HG03378 (cell line): ENCODE measurements at regions not wholly inside any gene's neighbourhood (a gene's known extent, or its start where the extent isn't known, plus 50 kb on each side); places are given as distances from the start of the nearest gene placed in this dataset.

ENCODE experiments used
- ATAC-seq: cut with Tn5 transposase; IDR thresholded peaks from one replicate; pipeline ENCODE4 v1.9.1; 2021; ENCODE audit warnings: mild to moderate bottlenecking, moderate library complexity; ENCODE audit not compliant: unreplicated experiment

DNA sequence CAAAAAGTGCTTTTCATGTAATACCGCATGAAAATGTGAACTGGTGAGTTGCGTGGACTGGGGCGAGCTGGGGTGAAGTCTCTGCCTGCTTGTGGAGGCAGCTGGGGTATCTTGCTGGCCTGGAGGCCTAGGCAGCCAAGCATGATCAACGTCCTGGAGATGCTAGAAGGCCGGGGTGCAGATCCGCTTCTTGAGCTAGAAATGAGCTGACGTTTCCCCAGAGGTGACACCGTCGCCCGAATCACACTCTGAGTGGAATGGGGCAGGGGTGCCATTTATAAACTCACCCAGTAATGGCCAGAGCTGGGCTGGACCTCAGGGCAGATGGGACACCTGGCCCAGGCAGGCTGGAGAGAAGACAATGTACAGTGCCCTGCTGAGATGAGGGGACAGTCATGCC is 1513.0 kb downstream of the TBC1D22A start:
- ATAC-seq, result no peak

DNA sequence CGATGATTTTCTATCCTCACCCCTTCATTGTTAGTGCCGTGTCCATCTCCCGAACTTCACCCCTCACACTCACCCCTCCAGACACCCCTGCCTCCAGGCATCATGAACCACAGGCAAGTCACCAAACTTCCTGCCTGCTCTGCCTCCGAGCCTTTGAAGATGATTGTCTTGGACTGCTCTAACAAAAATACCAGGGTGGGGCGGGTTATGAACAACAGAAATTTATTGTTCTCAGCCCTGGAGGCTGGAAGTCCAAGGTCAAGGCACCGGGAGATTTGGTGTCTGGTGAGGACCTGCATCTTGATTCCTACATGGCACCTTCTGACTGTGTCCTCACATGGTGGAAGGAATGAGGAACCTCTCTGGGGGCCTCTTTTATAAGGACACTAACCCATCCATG is 1508.3 kb downstream of the TBC1D22A start:
- no peak for ATAC-seq

DNA sequence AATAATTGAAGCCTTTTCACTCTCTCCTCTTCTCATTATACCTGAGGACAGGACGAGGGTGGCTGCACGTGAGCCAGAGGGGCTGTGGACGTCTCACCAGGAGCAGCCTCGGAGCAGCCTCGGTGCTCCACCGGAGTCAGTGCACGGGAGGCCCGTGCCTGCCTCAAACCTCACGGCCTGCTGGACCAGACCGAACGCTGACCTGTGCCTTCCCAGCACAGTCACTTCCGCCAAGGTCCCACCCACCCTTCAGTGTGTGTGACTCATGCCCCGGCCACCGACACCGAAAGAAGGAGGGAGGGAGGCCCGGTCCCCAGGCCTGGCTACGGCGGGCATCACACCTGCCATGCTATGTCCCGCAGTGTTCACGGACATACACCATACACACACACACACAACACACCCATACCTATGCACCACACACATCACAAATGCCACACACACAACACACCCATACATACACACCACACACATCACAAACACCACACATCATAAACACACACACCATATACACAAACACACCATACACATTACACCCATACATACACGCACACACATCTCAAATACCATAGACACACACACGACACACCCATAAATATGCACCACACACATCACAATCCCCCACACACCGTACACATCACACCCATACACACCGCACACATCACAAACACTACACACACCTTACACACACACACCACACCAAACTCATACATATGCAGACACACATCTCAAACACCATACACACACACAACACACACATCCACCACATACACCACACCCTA is 1506.5 kb downstream of the TBC1D22A start:
- ATAC-seq, result no peak

DNA sequence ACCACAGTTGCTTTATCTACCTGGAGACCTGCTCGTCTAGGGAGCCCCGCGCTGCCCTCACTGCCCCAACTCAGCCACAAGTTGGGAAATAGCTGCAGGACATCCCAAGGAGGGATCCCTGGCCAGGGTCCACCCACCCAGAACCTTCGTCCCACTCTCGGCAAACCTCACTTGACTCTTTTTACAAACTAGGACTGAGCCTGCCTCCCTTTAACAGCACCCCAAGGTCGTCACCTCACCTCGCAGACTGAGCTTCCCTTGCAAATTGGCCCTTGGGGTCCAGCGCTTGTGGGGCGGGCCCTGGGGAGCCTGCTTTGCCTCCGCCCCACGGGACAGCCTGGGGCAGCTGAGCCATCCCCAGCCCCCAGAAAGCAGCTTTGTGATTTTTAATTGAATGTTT is 1505.8 kb downstream of the TBC1D22A start:
- ATAC-seq, result no peak

DNA sequence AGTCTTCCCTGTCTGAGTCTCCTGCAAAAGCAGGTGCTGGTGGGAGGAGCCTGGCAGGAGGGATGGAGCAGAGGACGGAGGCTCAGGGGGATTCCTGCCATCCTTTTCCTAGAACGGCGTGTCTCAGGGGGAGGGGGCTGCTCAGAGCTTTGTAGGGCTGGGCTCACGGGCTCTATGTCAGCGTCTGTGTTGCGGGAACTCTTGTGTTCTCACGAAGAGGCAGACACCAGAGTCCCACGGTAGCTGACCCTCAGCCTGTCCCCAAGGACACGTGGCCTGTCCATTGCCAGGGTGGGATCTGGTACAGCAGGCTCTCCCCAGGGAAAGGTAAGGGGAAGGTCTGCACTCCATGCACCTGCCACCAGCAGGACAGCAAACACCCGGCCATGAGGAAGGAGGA is 1505.2 kb downstream of the TBC1D22A start:
- no peak for ATAC-seq

DNA sequence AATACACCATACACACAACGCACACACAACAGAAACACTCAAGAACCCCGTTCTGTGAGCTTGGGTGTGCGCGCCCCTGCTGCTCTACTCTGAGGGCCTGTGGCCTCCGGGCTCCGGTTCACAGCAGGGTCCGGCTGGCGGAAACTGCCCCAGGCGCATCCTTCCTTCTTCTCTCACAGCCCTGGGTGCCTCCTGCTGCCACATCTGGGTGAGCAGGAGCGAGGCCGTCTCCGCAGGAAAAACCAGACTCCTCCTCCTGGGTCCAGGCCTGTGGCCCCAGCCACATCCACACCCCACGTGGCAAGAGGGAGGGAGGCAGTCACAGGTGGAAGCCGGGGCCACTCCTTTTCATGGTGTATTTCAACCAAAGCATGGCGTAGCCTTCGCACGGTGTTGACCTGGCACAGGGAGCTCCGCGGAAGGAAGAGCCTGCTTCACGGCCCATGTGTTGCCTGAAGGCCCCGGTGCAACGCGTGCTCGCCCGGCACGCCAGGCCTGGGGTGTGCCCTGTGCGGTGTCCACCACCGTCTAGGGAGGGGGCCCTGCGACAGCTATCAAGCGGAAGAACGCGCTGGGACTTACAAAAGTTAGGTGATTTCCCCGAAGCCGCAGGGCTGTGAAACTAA is 1502.7 kb downstream of the TBC1D22A start:
- ATAC-seq, result no peak

DNA sequence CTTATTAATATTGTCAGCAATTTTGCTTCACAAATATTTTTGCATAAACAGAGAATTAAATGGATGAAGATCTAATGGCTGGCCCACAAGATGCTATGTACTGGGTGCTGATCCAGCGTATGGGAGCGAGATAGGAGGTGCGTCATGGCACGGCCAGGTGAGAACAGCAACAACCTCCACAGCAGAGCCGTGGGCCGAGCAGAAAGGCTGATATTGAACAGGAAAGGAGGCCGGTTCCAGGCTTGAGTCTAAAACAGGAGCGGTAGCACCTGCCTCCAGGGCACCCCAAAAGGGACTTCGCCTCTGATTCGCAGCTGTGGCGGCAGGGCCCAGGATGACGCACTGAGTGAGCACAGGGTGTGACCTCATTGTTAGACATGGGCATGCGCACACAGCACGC is 1502.1 kb downstream of the TBC1D22A start:
- ATAC-seq, result no peak

DNA sequence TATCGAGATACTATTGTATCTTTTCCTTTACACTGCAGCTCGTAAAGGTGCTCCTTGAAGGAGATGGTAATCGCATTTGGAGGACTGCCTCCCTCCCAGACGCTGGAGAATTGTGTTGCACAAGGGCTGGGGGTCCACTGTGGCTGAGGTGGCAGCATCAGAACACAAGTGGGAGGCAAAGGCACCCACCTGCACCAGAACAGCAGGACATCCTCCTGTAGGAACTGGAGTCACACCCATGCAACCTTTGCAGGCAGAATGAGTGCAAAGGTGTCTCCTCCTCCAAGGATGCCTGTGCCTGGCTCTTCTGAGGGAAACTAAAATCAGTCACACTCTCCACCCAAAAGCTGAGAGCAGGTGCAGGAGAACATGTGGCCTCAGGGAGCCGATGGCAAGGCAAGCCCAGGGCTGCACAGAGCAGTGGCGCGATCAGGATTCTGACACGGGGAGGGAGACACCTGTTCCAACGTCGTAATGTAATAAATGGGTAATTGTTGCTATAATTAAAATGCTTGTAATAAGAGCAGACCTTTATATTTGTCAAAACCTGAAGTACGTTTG is 1501.4 kb downstream of the TBC1D22A start:
- ATAC-seq, result no peak

DNA sequence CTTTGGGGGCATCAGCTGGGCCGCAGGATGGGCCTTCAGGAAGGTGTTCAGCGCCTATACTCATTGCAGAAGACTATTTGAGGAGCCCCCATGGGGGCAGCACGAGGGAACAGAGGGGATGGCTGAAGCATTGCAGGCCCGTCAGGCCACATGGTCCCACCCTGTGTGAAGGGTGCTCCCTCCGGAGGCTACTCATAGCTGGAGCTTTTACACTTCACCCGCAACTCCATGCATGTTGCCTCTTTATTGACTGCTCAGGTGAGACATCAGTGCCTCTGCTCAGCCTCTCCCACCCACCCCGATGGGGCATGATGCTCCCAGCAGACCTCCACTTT is 1500.9 kb downstream of the TBC1D22A start:
- ATAC-seq, result no peak

DNA sequence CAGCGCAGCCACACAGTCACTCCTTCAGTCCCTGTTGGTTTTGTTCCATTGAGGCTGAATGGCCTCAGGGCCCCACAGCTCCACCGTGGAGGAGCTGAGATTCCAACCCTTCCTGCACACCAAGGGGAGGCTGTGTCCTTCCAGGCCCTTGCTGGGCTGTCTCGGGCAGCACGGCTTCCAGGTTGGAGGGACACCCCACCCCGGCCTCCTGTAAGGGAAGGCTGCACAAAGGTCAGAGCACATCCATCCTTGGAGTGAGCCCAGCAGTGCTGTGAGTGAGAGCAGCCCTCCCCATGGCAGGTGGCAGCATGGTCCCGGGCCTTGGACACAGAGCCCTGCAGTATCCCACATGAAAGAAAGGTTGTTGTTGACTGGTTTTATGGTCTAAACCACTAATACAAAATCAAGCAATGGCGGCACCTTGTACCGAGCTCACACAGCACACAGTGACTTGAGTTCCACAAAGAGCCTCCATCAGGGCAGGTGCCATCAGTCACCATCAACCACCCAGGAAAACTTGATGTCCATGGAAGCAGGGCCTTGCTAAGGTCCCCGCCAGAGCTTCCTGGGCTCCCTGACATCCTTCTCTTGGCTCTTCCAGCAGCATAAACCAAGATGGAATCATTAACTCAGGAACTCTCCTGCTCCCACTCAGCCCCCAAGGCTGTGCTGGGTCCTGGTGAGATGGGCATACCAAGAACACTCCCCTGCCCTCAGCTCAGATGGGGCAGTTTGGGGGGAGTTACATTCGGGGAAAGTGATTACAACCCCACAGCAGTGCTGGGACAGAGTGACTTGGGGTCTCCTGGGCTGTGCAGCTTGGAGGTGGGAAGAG is 1500.4 kb downstream of the TBC1D22A start:
- ATAC-seq, result no peak

DNA sequence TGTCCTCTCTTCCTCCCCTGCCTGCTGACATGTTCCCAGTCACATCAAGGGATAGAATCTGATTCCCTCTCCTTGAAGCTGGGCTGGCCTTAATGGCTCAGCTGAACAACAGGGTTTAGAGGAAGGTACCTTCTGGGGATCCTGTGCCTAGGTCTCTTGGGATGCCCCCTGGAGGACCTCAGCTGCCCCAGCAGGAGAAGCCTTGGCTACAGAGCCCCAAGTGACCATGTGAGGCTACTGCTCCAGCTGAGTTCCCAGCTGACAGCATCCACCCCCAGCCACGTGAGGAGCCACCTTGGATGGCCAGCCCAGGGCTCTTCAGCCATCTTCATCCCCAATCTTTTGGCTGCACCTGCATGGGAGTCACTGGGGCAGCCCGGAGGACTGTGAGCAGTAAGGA is 1499.3 kb downstream of the TBC1D22A start:
- ATAC-seq, result no peak

DNA sequence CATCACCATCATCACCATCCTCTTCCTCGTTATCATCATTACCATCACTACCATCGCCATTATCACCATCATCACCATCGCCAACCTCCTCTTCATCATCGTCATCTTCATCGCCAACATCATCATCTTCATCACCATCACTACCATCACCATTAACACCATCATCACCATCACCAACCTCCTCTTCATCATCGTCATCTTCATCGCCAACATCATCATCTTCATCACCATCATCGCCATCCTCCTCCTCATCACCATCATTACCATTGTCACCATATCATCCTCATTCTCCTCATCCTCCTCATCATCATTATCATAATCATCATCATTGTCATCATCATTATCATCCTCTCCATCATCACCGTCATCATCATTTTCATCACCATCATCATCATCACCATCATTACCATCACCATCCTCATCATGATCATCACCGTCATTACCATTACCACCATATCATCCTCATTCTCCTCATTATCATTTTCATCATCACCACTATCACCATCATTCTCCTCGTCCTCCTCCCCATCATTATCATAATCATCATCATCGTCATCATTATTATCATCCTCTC is 1498.7 kb downstream of the TBC1D22A start:
- ATAC-seq, result no peak

DNA sequence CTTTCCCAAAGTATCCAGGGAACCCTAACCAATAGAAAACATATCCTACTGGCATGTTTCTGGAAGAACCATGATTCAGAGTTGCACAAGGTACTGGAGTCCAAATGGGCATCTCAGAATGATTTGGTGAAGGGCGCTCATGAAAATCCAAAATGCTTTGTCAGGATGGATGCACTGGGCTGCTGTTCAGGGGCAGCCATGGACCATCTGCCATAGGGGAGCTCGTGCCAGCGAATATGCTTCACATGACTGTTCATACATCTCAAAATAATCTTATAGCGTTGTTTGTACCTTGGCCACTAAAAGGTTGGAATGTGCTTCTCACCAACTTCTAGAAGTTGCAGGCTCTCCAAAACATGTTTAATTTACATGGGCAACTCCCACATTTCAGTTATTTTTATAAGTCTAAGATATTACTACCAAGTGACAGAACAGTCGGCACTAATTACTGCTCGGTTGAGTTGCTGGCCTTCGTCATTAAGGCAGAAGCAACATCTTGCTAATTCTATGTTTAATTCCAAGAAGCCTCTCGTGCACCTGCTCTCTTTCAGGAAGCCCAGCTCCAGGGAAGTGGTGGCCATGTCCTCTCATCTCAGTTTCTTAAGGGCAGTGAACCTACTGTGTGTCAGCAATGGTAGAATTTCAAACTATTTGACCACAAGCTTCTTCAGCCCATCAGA is 1497.7 kb downstream of the TBC1D22A start:
- no peak for ATAC-seq

DNA sequence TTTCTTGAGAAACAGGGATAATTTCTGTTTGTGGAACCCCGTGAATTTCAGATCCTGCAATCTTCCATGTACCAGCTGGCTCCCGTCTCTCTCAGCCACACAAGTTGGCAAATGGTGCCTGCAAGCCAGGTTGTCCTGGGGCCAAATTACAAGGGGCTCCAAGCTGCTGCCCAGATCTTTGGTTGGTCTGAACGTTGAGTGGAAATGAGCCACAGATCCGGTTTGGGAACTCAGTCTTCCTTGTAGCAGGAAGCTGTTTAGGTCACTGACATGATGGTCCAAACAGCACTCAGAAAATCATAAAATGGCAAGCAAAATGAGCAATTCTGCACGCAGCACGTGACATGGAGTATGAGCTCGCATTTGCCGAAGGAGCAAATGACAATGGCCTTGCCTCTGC is 1496.4 kb downstream of the TBC1D22A start:
- no peak for ATAC-seq

DNA sequence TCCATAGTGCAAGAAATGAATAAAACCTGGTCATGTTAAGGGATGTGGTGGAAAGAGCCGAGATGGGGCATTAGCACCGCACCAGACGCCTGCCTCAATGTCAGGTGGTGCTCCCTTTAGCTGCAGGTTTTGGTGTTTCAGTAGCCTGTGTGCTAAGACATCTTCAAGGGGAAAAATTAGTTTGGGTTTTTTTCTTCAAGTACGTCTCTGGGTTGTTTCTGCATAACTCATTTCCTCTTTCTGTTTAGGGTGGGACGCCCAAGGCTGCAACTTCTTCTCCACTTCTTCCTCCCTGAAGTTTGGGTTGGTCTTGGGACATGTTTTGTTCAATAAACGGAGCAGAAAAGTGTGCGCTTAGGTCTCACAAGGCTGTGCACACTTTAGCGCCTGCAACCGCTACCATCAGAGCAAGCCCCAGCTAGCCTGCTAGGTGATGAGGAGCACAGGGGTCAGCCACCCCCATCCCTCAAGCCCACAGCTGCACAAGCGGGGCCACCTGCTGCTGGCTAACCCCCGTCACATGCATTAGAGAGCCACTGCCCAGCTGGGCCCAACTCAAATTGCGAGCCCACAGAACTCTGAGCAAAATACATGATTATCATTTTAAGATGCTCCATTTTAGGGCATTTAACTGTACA is 1495.7 kb downstream of the TBC1D22A start:
- ATAC-seq, result no peak

DNA sequence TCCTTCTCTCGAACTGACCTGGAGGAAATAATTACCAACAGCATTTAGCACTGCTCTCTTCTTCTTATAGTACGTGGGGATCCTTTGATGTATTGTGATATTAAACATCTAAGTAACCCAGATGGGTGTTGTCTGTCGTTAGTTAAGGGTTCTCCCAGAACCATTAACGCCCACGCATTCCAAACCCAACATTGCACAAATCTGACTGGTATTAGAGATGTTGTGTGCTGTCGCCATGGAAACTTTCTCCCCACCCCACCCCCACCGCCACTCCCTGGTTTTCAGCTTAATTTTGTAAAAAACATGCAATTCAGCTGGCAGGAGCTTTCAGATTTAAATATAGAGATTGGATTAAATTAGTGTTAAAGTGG is 1495.2 kb downstream of the TBC1D22A start:
- ATAC-seq, result no peak

DNA sequence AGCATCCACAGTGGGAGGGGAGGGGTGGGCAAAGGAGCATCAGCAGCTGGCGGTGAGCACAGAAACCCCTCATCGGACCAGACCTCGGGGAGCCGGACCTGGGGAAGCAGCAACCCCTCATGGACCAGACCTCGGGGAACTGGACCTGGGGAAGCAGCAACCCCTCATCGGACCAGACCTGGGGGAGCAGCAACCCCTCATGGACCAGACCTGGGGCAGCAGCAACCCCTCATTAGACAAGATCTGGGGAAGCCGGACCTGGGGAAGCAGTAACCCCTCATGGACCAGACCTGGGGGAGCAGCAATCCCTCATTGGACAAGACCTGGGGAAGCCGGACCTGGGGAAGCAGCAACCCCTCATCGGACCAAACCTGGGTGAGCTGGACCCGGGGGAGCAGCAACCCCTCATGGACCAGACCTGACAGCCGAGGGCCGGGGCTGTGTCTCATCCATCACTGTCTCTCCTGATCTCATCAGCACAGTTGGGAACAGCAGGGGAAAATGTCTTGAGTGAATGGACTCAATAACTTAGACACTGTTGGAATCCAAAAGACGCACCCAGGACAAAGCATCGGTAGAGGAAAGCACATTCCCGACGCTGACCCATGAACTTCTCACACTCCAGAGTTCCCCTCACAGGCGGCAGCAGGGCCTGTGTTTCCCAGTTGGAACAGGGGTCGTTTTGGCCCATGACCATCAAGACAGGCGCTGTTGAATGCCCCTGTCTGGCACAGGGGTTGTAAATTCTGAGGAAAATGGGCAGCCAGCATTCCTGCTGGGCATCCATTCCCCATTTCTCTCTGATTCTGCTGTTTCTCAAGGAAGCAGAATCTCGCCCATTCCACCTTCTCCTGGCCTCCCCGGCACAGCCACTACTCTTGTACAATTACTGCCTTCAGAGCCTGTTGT is 1494.6 kb downstream of the TBC1D22A start:
- ATAC-seq, result no peak

DNA sequence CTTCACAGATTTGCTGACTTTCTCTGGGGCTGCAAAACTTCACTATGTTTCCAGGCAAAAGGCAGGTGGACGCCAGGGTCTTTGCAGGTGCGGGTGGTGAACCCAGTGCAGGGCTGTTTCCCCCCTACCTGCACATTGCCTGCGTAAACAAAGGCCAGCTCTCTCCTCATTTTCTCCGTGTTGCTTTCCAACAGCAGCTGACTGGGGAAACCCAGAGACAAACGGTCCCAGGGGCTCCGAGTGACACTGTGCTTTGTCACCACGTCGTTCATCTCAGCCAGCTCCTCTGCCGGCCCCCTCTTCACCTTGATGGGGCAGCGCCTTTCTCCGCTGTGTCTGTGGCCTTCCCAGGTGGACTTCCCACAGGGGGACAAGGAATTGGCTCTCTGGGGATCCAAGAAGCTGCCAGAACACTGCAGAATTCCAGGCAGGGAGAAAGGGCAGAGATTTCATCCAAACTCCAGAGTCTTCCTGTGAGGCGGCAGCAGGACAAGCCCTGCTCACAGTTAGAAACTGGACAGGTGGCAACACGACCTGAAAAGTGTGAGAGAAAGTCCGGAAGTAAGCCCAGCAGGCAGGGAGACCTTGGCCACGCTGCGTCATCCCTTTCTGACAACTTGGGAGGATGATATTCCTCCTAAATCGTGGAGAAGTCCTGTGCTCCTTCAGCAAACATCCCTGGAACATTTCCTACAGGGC is 1493.7 kb downstream of the TBC1D22A start:
- ATAC-seq, result no peak
